Smooth muscle cell (in vitro differentiated cells): ENCODE measurements at regions not wholly inside any gene's neighbourhood (a gene's known extent, or its start where the extent isn't known, plus 50 kb on each side); places are given as distances from the start of the nearest gene placed in this dataset.

ENCODE experiments used
- DNase-seq: peaks from one replicate; lab custom pipeline; 2025; ENCODE audit not compliant: unreplicated experiment; lab: John Stamatoyannopoulos, UW
- H2AFZ ChIP-seq: fragments of 200-600 bp; sonication (generic); 2 replicates; pipeline ENCODE4 v1.6.0; 2016; ENCODE audit warnings: antibody characterized with exemption, low read depth, mild to moderate bottlenecking
- H3F3A ChIP-seq: fragments of 200-600 bp; sonication (generic); 2 replicates; pipeline ENCODE4 v1.6.0; 2017; ENCODE audit warnings: antibody characterized with exemption, low read depth
- H3K27ac ChIP-seq: fragments of 200-600 bp; sonication (generic); 2 replicates; pipeline ENCODE4 v1.5.1; 2016; ENCODE audit warnings: low read depth, mild to moderate bottlenecking
- H3K27me3 ChIP-seq: fragments of 200-600 bp; sonication (generic); 2 replicates; pipeline ENCODE4 v1.6.1; 2016; ENCODE audit warnings: low read depth, mild to moderate bottlenecking
- H3K36me3 ChIP-seq: fragments of 200-600 bp; sonication (generic); 2 replicates; pipeline ENCODE4 v1.5.1; 2016; ENCODE audit warnings: low read depth
- H3K4me1 ChIP-seq: fragments of 200-600 bp; sonication (generic); 2 replicates; pipeline ENCODE4 v1.5.1; 2016; ENCODE audit warnings: low read depth
- H3K4me2 ChIP-seq: fragments of 200-600 bp; sonication (generic); 2 replicates; pipeline ENCODE4 v1.6.0; 2016; ENCODE audit warnings: mild to moderate bottlenecking
- H3K4me3 ChIP-seq: fragments of 200-600 bp; sonication (generic); 2 replicates; pipeline ENCODE4 v1.5.1; 2016; ENCODE audit warnings: mild to moderate bottlenecking
- H3K79me2 ChIP-seq: fragments of 200-600 bp; sonication (generic); 2 replicates; pipeline ENCODE4 v1.6.0; 2016; ENCODE audit warnings: low read depth, mild to moderate bottlenecking
- H3K9ac ChIP-seq: fragments of 200-600 bp; sonication (generic); 2 replicates; pipeline ENCODE4 v1.6.0; 2016; ENCODE audit warnings: low read depth
- H3K9me3 ChIP-seq: fragments of 200-600 bp; sonication (generic); replicated peaks from 2 replicates; pipeline ENCODE4 v1.5.1; 2016; ENCODE audit warnings: low read depth
- H4K20me1 ChIP-seq: fragments of 200-600 bp; sonication (generic); 2 replicates; pipeline ENCODE4 v1.6.0; 2016; ENCODE audit warnings: low read depth
- WGBS: methylation state at CpG from one replicate; pipeline ENCODE4 v1.1.7; 2016; ENCODE audit warnings: low lambda C conversion rate; 5-methylcytosine and 5-hydroxymethylcytosine counted together
- TF ChIP-seq, protein P1 (sequence below): fragments of 200-600 bp; sonication (generic); IDR thresholded peaks from 2 replicates; pipeline ENCODE4 v1.5.1; 2017; ENCODE audit warnings: borderline replicate concordance, mild to moderate bottlenecking, antibody characterized with exemption; ENCODE audit not compliant: insufficient read depth, poor library complexity, severe bottlenecking

DNA sequence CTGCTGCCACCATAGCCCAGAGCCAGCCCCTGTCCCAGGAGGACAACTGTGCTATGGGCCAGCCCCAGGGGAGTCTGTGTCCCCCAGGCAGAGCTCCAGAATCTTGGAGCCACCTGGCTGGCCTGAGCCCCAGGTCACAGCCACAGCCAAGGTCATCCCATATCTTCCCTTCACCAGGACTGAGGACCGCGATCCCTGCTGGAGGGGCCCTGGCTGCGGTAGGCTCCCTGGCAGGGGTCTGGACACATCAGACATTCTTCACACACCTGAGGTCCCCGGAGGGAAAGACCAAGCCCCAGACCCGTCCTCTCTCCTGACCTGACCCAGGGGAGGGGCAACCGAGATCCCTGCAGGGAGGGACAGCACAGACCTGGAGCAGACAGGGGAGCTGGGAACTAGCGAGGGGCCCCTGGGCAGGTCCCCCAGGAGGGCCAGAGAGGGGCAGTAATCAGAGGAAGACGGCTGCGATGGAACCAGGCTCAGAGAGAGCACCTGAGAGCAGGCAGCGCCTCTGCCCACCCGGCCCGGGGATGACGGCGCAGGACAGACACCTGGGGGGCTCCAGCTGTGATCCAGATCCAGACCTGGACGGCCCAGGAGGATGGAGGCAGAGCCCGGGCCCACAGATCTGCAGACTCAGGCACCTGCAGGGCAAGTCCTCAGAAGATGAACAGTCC is 103.2 kb upstream of the EIF5 start:
- H3K27me3 ChIP-seq, result no peaks in the 10 kb centered on the region
- H3K79me2 ChIP-seq, result no peaks in the 10 kb centered on the region
- no peak overlapping the region for H3K9ac ChIP-seq
- no peaks in the 10 kb centered on the region for H4K20me1 ChIP-seq
- H3K4me1 ChIP-seq, result peaks cover 10% of the 10 kb centered on the region
- WGBS, result 94% methylated on average over 11 of the region's 16 CpGs
- no peak overlapping the region for H3K4me2 ChIP-seq
- H3K36me3 ChIP-seq, result no peaks in the 10 kb centered on the region
- H3K4me3 ChIP-seq, result no peak overlapping the region
- H3K9me3 ChIP-seq, result no peaks in the 10 kb centered on the region
- DNase-seq, result no peak
- no peak overlapping the region for H3K27ac ChIP-seq
- TF ChIP-seq, protein P1, sequence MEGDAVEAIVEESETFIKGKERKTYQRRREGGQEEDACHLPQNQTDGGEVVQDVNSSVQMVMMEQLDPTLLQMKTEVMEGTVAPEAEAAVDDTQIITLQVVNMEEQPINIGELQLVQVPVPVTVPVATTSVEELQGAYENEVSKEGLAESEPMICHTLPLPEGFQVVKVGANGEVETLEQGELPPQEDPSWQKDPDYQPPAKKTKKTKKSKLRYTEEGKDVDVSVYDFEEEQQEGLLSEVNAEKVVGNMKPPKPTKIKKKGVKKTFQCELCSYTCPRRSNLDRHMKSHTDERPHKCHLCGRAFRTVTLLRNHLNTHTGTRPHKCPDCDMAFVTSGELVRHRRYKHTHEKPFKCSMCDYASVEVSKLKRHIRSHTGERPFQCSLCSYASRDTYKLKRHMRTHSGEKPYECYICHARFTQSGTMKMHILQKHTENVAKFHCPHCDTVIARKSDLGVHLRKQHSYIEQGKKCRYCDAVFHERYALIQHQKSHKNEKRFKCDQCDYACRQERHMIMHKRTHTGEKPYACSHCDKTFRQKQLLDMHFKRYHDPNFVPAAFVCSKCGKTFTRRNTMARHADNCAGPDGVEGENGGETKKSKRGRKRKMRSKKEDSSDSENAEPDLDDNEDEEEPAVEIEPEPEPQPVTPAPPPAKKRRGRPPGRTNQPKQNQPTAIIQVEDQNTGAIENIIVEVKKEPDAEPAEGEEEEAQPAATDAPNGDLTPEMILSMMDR, result no peak
- no peak overlapping the region for H2AFZ ChIP-seq
- H3F3A ChIP-seq, result no peaks in the 10 kb centered on the region

DNA sequence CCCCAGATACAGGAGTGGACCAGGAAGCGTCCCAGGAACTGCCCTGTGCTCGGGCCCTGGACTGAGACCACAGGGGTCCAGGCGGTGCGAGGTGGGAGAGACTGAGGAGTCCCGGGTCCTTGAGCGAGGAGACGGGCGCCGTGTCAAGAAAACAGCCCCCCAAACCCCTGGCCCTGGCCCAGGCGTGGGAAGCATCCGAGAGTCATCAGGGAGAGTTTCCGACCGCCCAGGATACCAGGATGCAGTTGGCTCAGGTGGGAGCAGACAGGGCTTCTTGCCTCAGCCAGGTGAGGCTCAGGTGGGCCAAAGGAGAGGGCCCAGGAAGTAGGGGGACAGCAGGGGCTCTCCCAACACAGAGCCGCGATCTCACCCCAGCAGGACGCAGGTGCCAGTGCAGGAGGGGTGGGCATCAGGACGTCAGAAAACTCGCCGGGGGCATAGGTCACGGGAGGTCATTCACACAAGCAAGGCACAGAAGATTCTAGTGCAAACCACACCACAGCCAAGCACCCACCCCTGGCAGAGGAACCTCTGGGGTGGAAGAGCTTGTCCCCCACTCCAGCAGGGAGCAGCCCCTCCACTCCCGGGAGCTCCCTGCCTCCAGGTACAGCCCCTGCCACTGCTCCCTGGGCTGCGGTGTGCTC is 102.5 kb upstream of the EIF5 start:
- Histone ChIP-seq H3K9me3 (no peaks in the 10 kb centered on the region), H3K36me3 (no peaks in the 10 kb centered on the region), H4K20me1 (no peaks in the 10 kb centered on the region), H3K4me1 (peaks cover 10% of the 10 kb centered on the region), H3K27me3 (no peaks in the 10 kb centered on the region), H3K9ac (no peak overlapping the region), H3K4me3 (no peak overlapping the region), H3K4me2 (no peak overlapping the region), H3K27ac (no peak overlapping the region), H3K79me2 (no peaks in the 10 kb centered on the region), H2AFZ (no peak overlapping the region), H3F3A (no peaks in the 10 kb centered on the region)
- TF ChIP-seq, protein P1, result no peak
- 99% methylated on average over 22 of the region's 22 CpGs for WGBS
- DNase-seq, result no peak

DNA sequence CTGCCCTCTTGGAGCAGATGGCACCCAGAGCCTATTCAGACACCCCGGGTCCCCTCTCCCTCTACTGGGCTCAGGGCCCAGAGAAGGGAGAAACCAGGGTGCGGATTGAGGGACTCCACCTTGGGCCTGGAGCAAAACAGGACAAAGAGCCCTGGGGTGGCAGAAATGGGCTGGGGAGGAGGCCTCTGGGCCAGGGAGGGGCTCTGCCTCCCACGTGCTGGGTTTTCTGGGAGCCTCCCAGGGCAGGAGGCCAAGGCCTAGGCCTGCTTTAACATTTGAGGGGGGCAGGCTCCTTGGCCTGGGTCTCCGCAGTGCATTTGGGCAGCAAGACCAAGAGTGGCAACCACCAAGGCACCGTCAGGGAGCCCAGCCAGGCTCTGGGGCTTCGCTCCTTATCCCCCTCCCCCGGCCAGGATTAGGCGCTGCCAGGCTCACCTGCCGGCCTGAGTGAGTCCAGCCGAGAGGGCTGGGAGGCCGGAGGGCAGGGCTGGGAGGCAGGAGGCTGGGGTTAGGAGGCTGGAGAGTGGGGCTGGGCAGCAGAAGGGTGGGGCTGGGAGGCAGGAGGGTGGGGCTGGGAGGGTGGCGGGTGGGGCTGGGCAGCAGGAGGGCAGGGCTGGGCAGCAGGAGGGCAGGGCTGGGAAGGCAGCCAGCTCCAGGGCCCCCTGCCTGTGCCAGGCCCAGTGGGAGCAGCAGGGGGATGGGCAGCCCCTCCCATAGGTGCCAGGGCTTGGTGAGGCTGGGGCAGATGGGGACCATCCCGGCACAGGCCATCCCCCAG is 101.8 kb upstream of the EIF5 start:
- Histone ChIP-seq H3K4me2 (no peak overlapping the region), H3K79me2 (no peaks in the 10 kb centered on the region), H3F3A (no peaks in the 10 kb centered on the region), H4K20me1 (no peaks in the 10 kb centered on the region), H3K4me1 (peaks cover 10% of the 10 kb centered on the region), H3K9me3 (no peaks in the 10 kb centered on the region), H3K36me3 (no peaks in the 10 kb centered on the region), H3K27me3 (no peaks in the 10 kb centered on the region), H3K9ac (no peak overlapping the region), H3K27ac (no peak overlapping the region), H2AFZ (no peak overlapping the region), H3K4me3 (no peak overlapping the region)
- TF ChIP-seq, protein P1, result no peak
- DNase-seq, result no peak
- 93% methylated on average over 12 of the region's 13 CpGs for WGBS
